ENCODE measurements at regions not wholly inside any gene's neighbourhood (a gene's known extent, or its start where the extent isn't known, plus 50 kb on each side); places are given as distances from the start of the nearest gene placed in this dataset.

- Histone ChIP-seq H3K4me1 (ENCODE audit: control insufficient read depth, insufficient read depth, low read length) (no peaks in the 10 kb centered on the region), H3K36me3 (ENCODE audit: control insufficient read depth, insufficient read depth, low read length) (no peaks in the 10 kb centered on the region), H3K4me3 (ENCODE audit: low read length) (no peak overlapping the region), H3K9ac (ENCODE audit: low read length) (no peak overlapping the region), H3K27ac (ENCODE audit: low read depth, low read length) (no peak overlapping the region), H3K27me3 (ENCODE audit: control insufficient read depth, insufficient read depth, low read length) (no peaks in the 10 kb centered on the region)
Observed at GRCh38 chr3:30180310-30181177, 425.9 kb upstream of the TGFBR2 start.

- Histone ChIP-seq H3K9ac (ENCODE audit: low read length) (no peak overlapping the region), H3K27me3 (ENCODE audit: control insufficient read depth, insufficient read depth, low read length) (no peaks in the 10 kb centered on the region), H3K27ac (ENCODE audit: low read depth, low read length) (no peak overlapping the region), H3K36me3 (ENCODE audit: control insufficient read depth, insufficient read depth, low read length) (no peaks in the 10 kb centered on the region), H3K4me1 (ENCODE audit: control insufficient read depth, insufficient read depth, low read length) (no peaks in the 10 kb centered on the region), H3K4me3 (ENCODE audit: low read length) (no peak overlapping the region)
Observed at GRCh38 chr3:30181178-30181465, 425.3 kb upstream of the TGFBR2 start.

GRCh38 chr3:30181581-30181980 lies 424.8 kb upstream of the TGFBR2 start:
- Histone ChIP-seq H3K4me1 (ENCODE audit: control insufficient read depth, insufficient read depth, low read length) (no peaks in the 10 kb centered on the region), H3K27me3 (ENCODE audit: control insufficient read depth, insufficient read depth, low read length) (no peaks in the 10 kb centered on the region), H3K36me3 (ENCODE audit: control insufficient read depth, insufficient read depth, low read length) (no peaks in the 10 kb centered on the region), H3K4me3 (ENCODE audit: low read length) (no peak overlapping the region), H3K9ac (ENCODE audit: low read length) (no peak overlapping the region), H3K27ac (ENCODE audit: low read depth, low read length) (no peak overlapping the region)

- Histone ChIP-seq H3K27ac (ENCODE audit: low read depth, low read length) (no peak overlapping the region), H3K4me3 (ENCODE audit: low read length) (no peak overlapping the region), H3K4me1 (ENCODE audit: control insufficient read depth, insufficient read depth, low read length) (no peaks in the 10 kb centered on the region), H3K36me3 (ENCODE audit: control insufficient read depth, insufficient read depth, low read length) (no peaks in the 10 kb centered on the region), H3K27me3 (ENCODE audit: control insufficient read depth, insufficient read depth, low read length) (no peaks in the 10 kb centered on the region), H3K9ac (ENCODE audit: low read length) (no peak overlapping the region)
Observed at GRCh38 chr3:30183421-30183820, 423.0 kb upstream of the TGFBR2 start.

- no peak overlapping the region for H3K27ac ChIP-seq (ENCODE audit: low read depth, low read length)
- no peak overlapping the region for H3K9ac ChIP-seq (ENCODE audit: low read length)
- no peak overlapping the region for H3K4me3 ChIP-seq (ENCODE audit: low read length)
- no peaks in the 10 kb centered on the region for H3K27me3 ChIP-seq (ENCODE audit: control insufficient read depth, insufficient read depth, low read length)
- no peaks in the 10 kb centered on the region for H3K4me1 ChIP-seq (ENCODE audit: control insufficient read depth, insufficient read depth, low read length)
- no peaks in the 10 kb centered on the region for H3K36me3 ChIP-seq (ENCODE audit: control insufficient read depth, insufficient read depth, low read length)
Observed at GRCh38 chr3:30184091-30184810, 422.1 kb upstream of the TGFBR2 start.

GRCh38 chr3:30185872-30186271 lies 420.5 kb upstream of the TGFBR2 start:
- Histone ChIP-seq H3K4me1 (ENCODE audit: control insufficient read depth, insufficient read depth, low read length) (no peaks in the 10 kb centered on the region), H3K36me3 (ENCODE audit: control insufficient read depth, insufficient read depth, low read length) (no peaks in the 10 kb centered on the region), H3K27me3 (ENCODE audit: control insufficient read depth, insufficient read depth, low read length) (no peaks in the 10 kb centered on the region), H3K9ac (ENCODE audit: low read length) (no peak overlapping the region), H3K27ac (ENCODE audit: low read depth, low read length) (no peak overlapping the region), H3K4me3 (ENCODE audit: low read length) (no peak overlapping the region)

GRCh38 chr3:30186741-30187219 lies 419.6 kb upstream of the TGFBR2 start:
- H3K36me3 ChIP-seq (ENCODE audit: control insufficient read depth, insufficient read depth, low read length) = no peaks in the 10 kb centered on the region
- no peak overlapping the region for H3K27ac ChIP-seq (ENCODE audit: low read depth, low read length)
- no peak overlapping the region for H3K4me3 ChIP-seq (ENCODE audit: low read length)
- H3K9ac ChIP-seq (ENCODE audit: low read length) = no peak overlapping the region
- H3K27me3 ChIP-seq (ENCODE audit: control insufficient read depth, insufficient read depth, low read length) = no peaks in the 10 kb centered on the region
- H3K4me1 ChIP-seq (ENCODE audit: control insufficient read depth, insufficient read depth, low read length) = no peaks in the 10 kb centered on the region

- Histone ChIP-seq H3K36me3 (ENCODE audit: control insufficient read depth, insufficient read depth, low read length) (no peaks in the 10 kb centered on the region), H3K4me3 (ENCODE audit: low read length) (no peak overlapping the region), H3K4me1 (ENCODE audit: control insufficient read depth, insufficient read depth, low read length) (no peaks in the 10 kb centered on the region), H3K27me3 (ENCODE audit: control insufficient read depth, insufficient read depth, low read length) (no peaks in the 10 kb centered on the region), H3K27ac (ENCODE audit: low read depth, low read length) (no peak overlapping the region), H3K9ac (ENCODE audit: low read length) (no peak overlapping the region)
Observed at GRCh38 chr3:30187366-30187765, 419.0 kb upstream of the TGFBR2 start.

GRCh38 chr3:30188713-30189112 lies 417.7 kb upstream of the TGFBR2 start:
- Histone ChIP-seq H3K9ac (ENCODE audit: low read length) (no peak overlapping the region), H3K4me3 (ENCODE audit: low read length) (no peak overlapping the region), H3K27me3 (ENCODE audit: control insufficient read depth, insufficient read depth, low read length) (no peaks in the 10 kb centered on the region), H3K27ac (ENCODE audit: low read depth, low read length) (no peak overlapping the region), H3K4me1 (ENCODE audit: control insufficient read depth, insufficient read depth, low read length) (no peaks in the 10 kb centered on the region), H3K36me3 (ENCODE audit: control insufficient read depth, insufficient read depth, low read length) (no peaks in the 10 kb centered on the region)

- no peaks in the 10 kb centered on the region for H3K4me1 ChIP-seq (ENCODE audit: control insufficient read depth, insufficient read depth, low read length)
- no peak overlapping the region for H3K27ac ChIP-seq (ENCODE audit: low read depth, low read length)
- no peak overlapping the region for H3K9ac ChIP-seq (ENCODE audit: low read length)
- no peaks in the 10 kb centered on the region for H3K27me3 ChIP-seq (ENCODE audit: control insufficient read depth, insufficient read depth, low read length)
- no peak overlapping the region for H3K4me3 ChIP-seq (ENCODE audit: low read length)
- H3K36me3 ChIP-seq (ENCODE audit: control insufficient read depth, insufficient read depth, low read length) = no peaks in the 10 kb centered on the region
Observed at GRCh38 chr3:30189900-30190299, 416.5 kb upstream of the TGFBR2 start.

- no peaks in the 10 kb centered on the region for H3K36me3 ChIP-seq (ENCODE audit: control insufficient read depth, insufficient read depth, low read length)
- no peaks in the 10 kb centered on the region for H3K27me3 ChIP-seq (ENCODE audit: control insufficient read depth, insufficient read depth, low read length)
Observed at GRCh38 chr3:30193625-30194044, 412.8 kb upstream of the TGFBR2 start.

GRCh38 chr3:30195352-30195751 lies 411.0 kb upstream of the TGFBR2 start:
- Histone ChIP-seq H3K4me3 (ENCODE audit: low read length) (no peak overlapping the region), H3K27me3 (ENCODE audit: control insufficient read depth, insufficient read depth, low read length) (no peaks in the 10 kb centered on the region), H3K27ac (ENCODE audit: low read depth, low read length) (no peak overlapping the region), H3K4me1 (ENCODE audit: control insufficient read depth, insufficient read depth, low read length) (no peaks in the 10 kb centered on the region), H3K36me3 (ENCODE audit: control insufficient read depth, insufficient read depth, low read length) (no peaks in the 10 kb centered on the region), H3K9ac (ENCODE audit: low read length) (no peak overlapping the region)

More at GRCh38 chr3:30193625-30194044, 412.8 kb upstream of the TGFBR2 start:
- Histone ChIP-seq H3K4me1 (ENCODE audit: control insufficient read depth, insufficient read depth, low read length) (no peaks in the 10 kb centered on the region), H3K4me3 (ENCODE audit: low read length) (no peak overlapping the region), H3K27ac (ENCODE audit: low read depth, low read length) (no peak overlapping the region), H3K9ac (ENCODE audit: low read length) (no peak overlapping the region)

- Histone ChIP-seq H3K4me1 (ENCODE audit: control insufficient read depth, insufficient read depth, low read length) (no peaks in the 10 kb centered on the region), H3K36me3 (ENCODE audit: control insufficient read depth, insufficient read depth, low read length) (no peaks in the 10 kb centered on the region), H3K9ac (ENCODE audit: low read length) (no peak overlapping the region), H3K27me3 (ENCODE audit: control insufficient read depth, insufficient read depth, low read length) (no peaks in the 10 kb centered on the region), H3K4me3 (ENCODE audit: low read length) (no peak overlapping the region), H3K27ac (ENCODE audit: low read depth, low read length) (no peak overlapping the region)
Observed at GRCh38 chr3:30198162-30198561, 408.2 kb upstream of the TGFBR2 start.

Measured in rectal smooth muscle tissue (tissue), 1 donor.